DMS53 (cell line): ENCODE measurements at regions not wholly inside any gene's neighbourhood (a gene's known extent, or its start where the extent isn't known, plus 50 kb on each side); places are given as distances from the start of the nearest gene placed in this dataset.
"Not testable (repeated sequence)": the region's sequence is repeated elsewhere in the genome, so short reads cannot be mapped to it uniquely, and the experiment has no call there.

Experiments
- DNase-seq: peaks from one replicate; lab custom pipeline; 2025; lab: John Stamatoyannopoulos, UW

- DNase-seq: no peak
Measured at GRCh38 chr12:126907900-126908764, 1358.8 kb upstream of the TMEM132C start.

- DNase-seq: no peak
Measured at GRCh38 chr12:126908765-126909142, 1358.2 kb upstream of the TMEM132C start.

GRCh38 chr12:126910570-126910969 lies 1356.4 kb upstream of the TMEM132C start:
- no peak for DNase-seq

GRCh38 chr12:126912111-126912510 lies 1354.9 kb upstream of the TMEM132C start:
- no peak for DNase-seq

- DNase-seq: peak; percentile 24
Measured at GRCh38 chr12:126914170-126914793, 1352.7 kb upstream of the TMEM132C start.

- no peak for DNase-seq
Measured at GRCh38 chr12:126915309-126915708, 1351.7 kb upstream of the TMEM132C start.

GRCh38 chr12:126926023-126926594 lies 1340.9 kb upstream of the TMEM132C start:
- peak; percentile 5 for DNase-seq

GRCh38 chr12:126930234-126930633 lies 1336.7 kb upstream of the TMEM132C start:
- DNase-seq: peak; percentile 9

GRCh38 chr12:126932156-126932555 lies 1334.8 kb upstream of the TMEM132C start:
- no peak for DNase-seq

GRCh38 chr12:126935435-126935834 lies 1331.5 kb upstream of the TMEM132C start:
- DNase-seq: no peak

GRCh38 chr12:126936181-126936851 lies 1330.7 kb upstream of the TMEM132C start:
- no peak for DNase-seq

- no peak for DNase-seq
Measured at GRCh38 chr12:126937431-126937830, 1329.5 kb upstream of the TMEM132C start.

GRCh38 chr12:126944684-126945083 lies 1322.3 kb upstream of the TMEM132C start:
- DNase-seq: peak; percentile 7

- not testable (repeated sequence) for DNase-seq
Measured at GRCh38 chr12:126946958-126947357, 1320.0 kb upstream of the TMEM132C start.

GRCh38 chr12:126949558-126949957 lies 1317.4 kb upstream of the TMEM132C start:
- DNase-seq: no peak

GRCh38 chr12:126950266-126950665 lies 1316.7 kb upstream of the TMEM132C start:
- no peak for DNase-seq

- DNase-seq: no peak
Measured at GRCh38 chr12:126952096-126953007, 1314.6 kb upstream of the TMEM132C start.

- DNase-seq: no peak
Measured at GRCh38 chr12:126953365-126953889, 1313.5 kb upstream of the TMEM132C start.

GRCh38 chr12:126960221-126960620 lies 1306.7 kb upstream of the TMEM132C start:
- DNase-seq: no peak

- DNase-seq: no peak
Measured at GRCh38 chr12:126960709-126961108, 1306.3 kb upstream of the TMEM132C start.

- no peak for DNase-seq
Measured at GRCh38 chr12:126963825-126964224, 1303.1 kb upstream of the TMEM132C start.
